HG02852 (cell line): ENCODE measurements at regions not wholly inside any gene's neighbourhood (a gene's known extent, or its start where the extent isn't known, plus 50 kb on each side); places are given as distances from the start of the nearest gene placed in this dataset.

Experiments used
- ATAC-seq: cut with Tn5 transposase; IDR thresholded peaks from one replicate; pipeline ENCODE4 v1.9.1; 2021; ENCODE audit warnings: mild to moderate bottlenecking, moderate library complexity; ENCODE audit not compliant: unreplicated experiment

DNA sequence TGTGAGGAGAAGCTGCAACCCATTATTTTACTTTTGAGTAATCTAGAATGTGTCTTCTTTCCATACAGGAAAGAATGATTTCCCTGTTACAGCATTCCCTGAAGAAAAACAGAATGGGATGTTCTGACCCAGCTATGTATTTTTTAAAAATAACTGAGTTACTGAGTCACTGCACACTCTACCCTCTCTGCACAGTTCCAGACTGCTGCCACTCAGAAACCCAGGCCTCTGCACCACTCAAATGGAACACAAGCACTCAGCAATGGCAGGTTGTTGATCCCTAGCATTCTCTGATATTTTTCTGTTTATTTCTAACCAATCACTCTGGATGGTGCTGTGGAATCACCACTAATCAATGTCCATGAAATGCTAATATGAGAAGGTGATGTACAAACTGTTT is 1300.0 kb upstream of the FAM98A start:
- no peak for ATAC-seq

DNA sequence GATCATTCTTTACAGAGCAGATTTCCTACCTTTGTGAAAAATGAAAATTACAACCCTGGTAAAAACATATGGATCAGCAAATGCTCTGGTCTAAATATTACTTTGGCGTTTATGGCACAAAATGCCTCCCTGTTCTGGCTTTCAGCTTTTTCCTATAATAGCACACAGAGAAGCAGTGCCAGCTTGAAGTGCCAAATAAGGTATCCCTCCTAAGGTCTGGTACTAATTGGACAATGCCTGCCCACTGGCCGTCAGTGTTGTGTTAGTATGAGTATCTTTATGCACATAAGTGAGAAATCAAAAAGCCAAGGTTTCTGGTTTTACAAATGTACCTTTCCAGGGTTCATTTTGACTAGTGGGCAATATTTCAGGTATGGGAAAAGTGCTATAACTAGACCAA is 1293.7 kb upstream of the FAM98A start:
- ATAC-seq = no peak

- ATAC-seq = no peak
These were observed 1293.2 kb upstream of the FAM98A start for GRCh38 chr2:34892256-34892655.

DNA sequence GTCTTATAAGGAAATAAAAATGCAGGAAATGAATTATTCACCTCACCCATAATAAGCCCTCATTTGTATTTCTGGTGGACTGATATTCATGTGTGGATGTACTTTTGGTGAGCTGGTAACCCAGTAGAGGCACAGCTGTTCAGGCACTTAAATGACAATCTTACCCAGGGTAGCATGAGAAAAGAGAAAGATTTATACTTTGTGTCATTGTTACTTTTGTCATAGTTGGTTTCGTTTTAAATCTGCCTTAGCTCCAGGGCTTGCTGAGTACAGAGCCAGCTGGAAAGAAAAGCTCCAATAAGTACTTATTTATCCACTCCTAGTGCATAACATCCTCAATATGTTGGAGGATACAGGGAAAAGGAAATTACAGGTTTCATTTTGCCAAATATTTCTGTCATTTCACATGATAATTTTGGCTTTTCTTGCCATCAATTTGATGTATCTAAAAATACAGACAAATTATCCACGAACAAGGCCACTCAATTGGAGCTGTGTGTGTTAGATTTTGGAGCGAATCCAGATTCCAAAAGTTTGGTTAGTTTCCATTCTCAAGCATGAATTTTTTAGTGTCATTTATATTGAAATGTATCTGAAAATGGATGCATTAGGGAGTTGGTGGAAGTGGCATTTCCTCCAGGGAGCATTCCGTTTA is 1276.1 kb upstream of the FAM98A start:
- no peak for ATAC-seq

GRCh38 chr2:34853646-34854045 is 1254.5 kb upstream of the FAM98A start:
- no peak for ATAC-seq

DNA sequence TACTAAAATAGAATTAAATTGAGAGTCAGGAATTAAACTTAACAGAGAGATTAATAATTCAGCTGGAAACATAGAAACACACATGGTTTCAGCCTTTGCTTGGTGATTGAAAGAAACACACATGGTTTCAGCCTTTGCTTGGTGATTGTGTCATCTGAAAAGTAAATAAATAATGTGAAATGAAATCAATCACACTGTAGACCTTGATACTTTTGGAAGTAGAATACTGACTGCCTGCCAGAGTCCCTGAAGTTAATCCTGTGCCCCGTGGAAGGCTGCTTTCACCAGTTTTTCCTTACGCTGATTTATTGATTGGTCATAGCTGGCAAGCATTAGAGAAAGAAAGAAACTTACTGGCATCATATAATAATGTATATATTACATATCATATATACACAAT is 1252.7 kb upstream of the FAM98A start:
- no peak for ATAC-seq

- ATAC-seq = no peak
These were observed 1250.7 kb upstream of the FAM98A start for GRCh38 chr2:34849827-34850226.

GRCh38 chr2:34848691-34849090 is 1249.6 kb upstream of the FAM98A start:
- ATAC-seq = no peak

- no peak for ATAC-seq
These were observed 1249.0 kb upstream of the FAM98A start for GRCh38 chr2:34848132-34848531.

DNA sequence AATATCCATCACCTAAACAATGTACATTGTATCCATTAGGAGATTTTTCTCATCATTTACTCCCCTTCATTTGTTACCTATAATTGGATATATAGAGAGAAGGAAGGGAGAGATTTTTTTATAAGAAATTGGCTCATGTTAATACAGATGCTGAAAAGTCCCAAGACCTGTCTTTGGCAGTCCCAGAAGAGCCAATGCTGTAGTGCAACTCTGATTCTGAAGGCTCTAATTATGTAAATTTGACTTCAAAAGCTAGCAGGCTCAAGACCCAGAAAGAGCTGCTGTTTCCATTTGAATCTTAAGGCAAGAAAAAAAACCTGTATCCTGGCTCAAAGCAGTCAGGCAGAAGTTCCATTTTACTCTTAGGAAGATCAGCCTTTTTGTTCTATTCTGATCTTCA is 1245.5 kb upstream of the FAM98A start:
- no peak for ATAC-seq

GRCh38 chr2:34838408-34838807 is 1239.3 kb upstream of the FAM98A start:
- no peak for ATAC-seq

DNA sequence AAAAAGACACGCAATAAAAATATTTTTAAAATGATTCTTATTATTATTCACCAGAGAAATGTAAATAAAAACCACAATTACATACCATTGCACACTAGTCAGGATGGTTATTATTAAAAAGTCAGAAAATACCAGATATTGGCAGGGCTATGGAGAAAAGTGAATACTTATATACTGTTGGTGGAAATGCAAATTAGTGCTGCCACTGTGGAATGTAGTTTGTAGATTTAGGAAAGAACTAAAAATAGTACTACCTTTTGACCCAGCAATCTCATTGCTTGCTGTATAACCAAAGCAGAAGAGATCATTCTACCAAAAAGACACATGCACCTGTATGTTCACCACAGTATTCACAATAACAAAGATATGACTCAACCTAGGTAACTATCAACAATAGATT is 1237.3 kb upstream of the FAM98A start:
- no peak for ATAC-seq

DNA sequence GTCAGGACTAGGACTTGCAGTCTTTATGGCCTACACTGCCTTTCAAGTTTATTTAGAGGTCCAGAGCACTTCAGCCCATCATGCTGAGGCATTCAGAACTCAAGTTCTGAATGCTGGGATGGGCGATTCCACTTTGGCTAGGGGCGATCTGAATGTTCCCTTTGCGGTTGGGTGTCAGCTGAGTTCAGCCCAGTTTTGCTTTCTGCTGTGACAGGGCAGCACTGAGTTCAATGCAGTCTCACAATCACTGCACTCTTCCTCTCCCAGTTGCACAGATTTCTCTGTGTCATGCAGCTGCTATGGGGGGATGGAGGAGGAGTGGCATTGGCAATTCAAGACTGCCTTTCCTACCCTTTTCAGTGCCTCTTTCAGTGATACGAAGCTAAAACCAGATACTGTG is 1232.0 kb upstream of the FAM98A start:
- no peak for ATAC-seq

- no peak for ATAC-seq
These were observed 1229.4 kb upstream of the FAM98A start for GRCh38 chr2:34828481-34828880.

- no peak for ATAC-seq
These were observed 1228.3 kb upstream of the FAM98A start for GRCh38 chr2:34827398-34827797.

DNA sequence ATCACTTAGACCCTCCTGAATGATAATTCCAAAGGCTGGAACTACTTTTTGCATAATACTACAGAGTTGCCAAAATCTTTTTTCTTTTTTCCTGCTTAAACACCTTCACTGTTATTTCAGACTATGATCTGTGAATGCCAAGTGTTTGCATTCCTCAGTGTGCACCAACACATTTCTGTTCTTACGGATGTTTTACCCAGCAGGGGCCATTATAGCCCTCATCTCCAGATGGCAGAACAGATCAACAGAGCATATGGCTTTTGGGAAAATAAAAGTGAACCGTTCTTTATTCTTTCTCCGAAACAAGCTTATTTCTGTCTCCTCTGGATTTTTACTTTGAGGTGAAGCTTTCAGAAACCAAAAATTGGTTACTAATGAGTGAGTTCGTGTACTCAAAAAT is 1226.6 kb upstream of the FAM98A start:
- ATAC-seq = no peak

DNA sequence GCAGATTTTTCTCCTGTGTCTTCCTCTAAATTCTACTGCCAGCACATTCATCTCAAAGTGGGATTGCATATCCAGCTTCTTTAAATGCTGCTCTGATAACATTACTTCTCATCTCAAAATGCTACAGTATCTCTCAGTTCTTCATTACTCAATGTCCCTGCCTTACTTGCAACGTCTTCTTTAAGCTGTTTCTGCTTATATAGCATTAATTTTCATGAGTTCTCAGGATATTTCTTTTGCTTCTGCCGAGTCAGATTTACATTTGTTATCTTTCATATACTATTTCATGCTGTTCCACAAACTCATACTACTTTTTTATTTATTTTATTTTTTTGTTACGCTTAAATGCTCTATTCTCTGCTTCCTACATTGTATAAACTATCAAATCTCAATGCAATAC is 1223.5 kb upstream of the FAM98A start:
- ATAC-seq = no peak

GRCh38 chr2:34815052-34815741 is 1216.1 kb upstream of the FAM98A start:
- no peak for ATAC-seq

DNA sequence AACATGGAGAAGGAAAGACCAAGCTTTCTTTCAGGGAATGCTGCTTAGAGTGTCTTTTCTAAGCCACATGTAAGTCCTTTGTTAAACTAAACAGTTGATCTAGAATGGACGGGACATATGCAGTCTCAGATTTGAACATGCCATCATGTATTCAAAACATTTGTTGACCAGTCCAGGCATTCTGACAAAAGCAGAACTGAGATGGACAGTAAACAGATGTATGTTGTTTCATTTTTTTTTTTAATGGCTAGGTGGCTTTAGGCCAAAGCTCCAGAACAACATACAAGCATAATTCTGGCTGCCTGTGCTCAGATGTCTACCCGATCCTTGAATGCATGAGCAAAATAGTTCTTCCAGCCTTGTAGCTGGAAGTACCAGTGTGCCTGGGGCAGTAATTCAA is 1211.4 kb upstream of the FAM98A start:
- no peak for ATAC-seq

GRCh38 chr2:34808426-34808825 is 1209.3 kb upstream of the FAM98A start:
- no peak for ATAC-seq

DNA sequence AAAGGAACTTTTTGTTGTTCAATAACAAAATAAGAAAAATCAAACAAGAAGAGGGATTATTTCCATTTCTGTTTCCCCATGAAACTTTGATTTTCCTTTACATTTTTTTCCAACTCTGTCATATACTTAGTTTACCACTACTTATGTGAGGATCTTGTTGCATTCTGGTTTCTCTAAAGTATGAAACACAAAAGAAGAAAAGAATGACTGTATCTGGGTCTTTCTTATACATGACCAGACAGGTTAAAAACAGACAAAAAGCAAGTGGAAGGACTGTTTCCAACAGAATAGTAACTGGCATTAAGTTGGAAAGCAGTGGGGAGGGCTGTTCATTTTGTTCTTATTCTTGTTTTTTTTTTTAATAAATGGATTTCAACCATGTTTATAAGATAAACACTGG is 1207.8 kb upstream of the FAM98A start:
- ATAC-seq = no peak

- no peak for ATAC-seq
These were observed 1207.3 kb upstream of the FAM98A start for GRCh38 chr2:34806396-34806795.

DNA sequence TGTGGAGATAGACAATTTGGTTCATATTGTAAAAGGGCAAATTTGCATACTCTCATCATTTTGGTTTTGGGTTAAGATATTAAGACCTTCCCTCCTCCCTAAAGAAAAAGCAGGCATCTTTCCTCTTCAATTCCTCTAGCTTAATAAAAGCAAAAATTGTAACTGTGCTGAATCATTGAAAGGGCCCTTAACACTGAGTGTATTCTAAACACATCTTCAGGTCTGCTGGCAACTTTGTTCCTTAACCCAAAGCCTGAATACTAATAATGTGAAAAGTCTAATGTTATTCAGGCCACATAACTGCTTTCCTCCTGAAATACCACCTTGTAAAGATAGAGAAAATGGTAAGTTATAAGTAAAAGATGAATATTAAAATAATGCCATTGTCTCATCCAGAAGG is 1200.5 kb upstream of the FAM98A start:
- no peak for ATAC-seq
